K562 (cell line): ENCODE measurements at regions not wholly inside any gene's neighbourhood (a gene's known extent, or its start where the extent isn't known, plus 50 kb on each side); places are given as distances from the start of the nearest gene placed in this dataset.

Experiments
- BCLAF1 ChIP-seq, 2 experiments: fragments of 450-650 bp in 1 of 2; IDR thresholded peaks; 2 replicates each; pipeline ENCODE4 v1.6.1; 2011 to 2017; ENCODE audit warnings: low read depth in 2 of 2, antibody characterized with exemption in 1 of 2, borderline replicate concordance in 1 of 2, low read length in 1 of 2, mild to moderate bottlenecking in 1 of 2, mixed read lengths in 1 of 2; ENCODE audit not compliant: control insufficient read depth in 1 of 2
- CEBPB ChIP-seq: fragments of 450-650 bp; IDR thresholded peaks from 2 replicates; pipeline ENCODE4 v1.6.1; 2016; ENCODE audit warnings: missing genetic modification characterization, missing compliant biosample characterization
- CHD4 ChIP-seq: fragments of 200-600 bp; sonication (generic); IDR thresholded peaks from 3 replicates; pipeline ENCODE4 v1.6.1; 2012; ENCODE audit warnings: low read depth, mild to moderate bottlenecking, mixed read lengths, low read length, inconsistent platforms; ENCODE audit not compliant: insufficient read depth, insufficient replicate concordance, poor library complexity, severe bottlenecking
- ESRRA ChIP-seq: fragments of 450-650 bp; IDR thresholded peaks from 2 replicates; pipeline ENCODE4 v1.6.1; 2014; ENCODE audit warnings: low read depth, mild to moderate bottlenecking, moderate library complexity, borderline replicate concordance
- FOXK2 ChIP-seq, 2 experiments: fragments of 450-650 bp; IDR thresholded peaks in 1 of 2; conservative IDR thresholded peaks in 1 of 2; 2 replicates each; pipeline ENCODE4 v1.6.1; 2016; ENCODE audit warnings: low read depth in 2 of 2, mild to moderate bottlenecking in 1 of 2
- FOXP1 ChIP-seq: sonication (generic); formaldehyde crosslinking; IDR thresholded peaks from 2 replicates; pipeline ENCODE4 v1.8.0; 2022; ENCODE audit warnings: mild to moderate bottlenecking, missing genetic modification reagents
- HDAC2 ChIP-seq: fragments of 450-650 bp; IDR thresholded peaks from 2 replicates; pipeline ENCODE4 v1.6.1; 2016; ENCODE audit warnings: mild to moderate bottlenecking
- HMGN3 ChIP-seq: IDR thresholded peaks from 2 replicates; pipeline ENCODE4 v1.6.1; 2011; ENCODE audit warnings: borderline replicate concordance, low read depth, mild to moderate bottlenecking, mixed read lengths, low read length; ENCODE audit not compliant: insufficient read length; ENCODE audit errors: extremely low read depth
- NR4A1 ChIP-seq, 2 experiments: fragments of 250-450 bp in 1 of 2; fragments of 450-650 bp in 1 of 2; sonication (Bioruptor Pico) in 1 of 2; IDR thresholded peaks; 2 replicates each; pipeline versions ENCODE4 v1.4.0 to v1.6.1; 2016 to 2020; ENCODE audit warnings: mild to moderate bottlenecking in 2 of 2, missing compliant biosample characterization in 1 of 2, missing genetic modification characterization in 1 of 2, moderate library complexity in 1 of 2
- PRPF4 ChIP-seq: fragments of 200-400 bp; formaldehyde crosslinking; IDR thresholded peaks from one replicate; pipeline ENCODE4 v1.6.1; 2017; ENCODE audit warnings: low read length, low read depth, mild to moderate bottlenecking; ENCODE audit not compliant: insufficient read depth, poor library complexity, severe bottlenecking
- RBM14 ChIP-seq: fragments of 200-400 bp; formaldehyde crosslinking; IDR thresholded peaks from 2 replicates; pipeline ENCODE4 v1.6.1; 2018; ENCODE audit warnings: low read depth, mild to moderate bottlenecking, low read length, moderate library complexity, borderline replicate concordance; ENCODE audit not compliant: insufficient read depth
- RBM15 ChIP-seq: fragments of 200-400 bp; formaldehyde crosslinking; IDR thresholded peaks from 2 replicates; pipeline ENCODE4 v1.6.1; 2018; ENCODE audit warnings: mild to moderate bottlenecking, low read length, moderate library complexity; ENCODE audit not compliant: insufficient read depth
- RBM25 ChIP-seq: fragments of 200-400 bp; formaldehyde crosslinking; IDR thresholded peaks from 2 replicates; pipeline ENCODE4 v1.6.1; 2018; ENCODE audit warnings: low read length, low read depth, moderate library complexity; ENCODE audit not compliant: severe bottlenecking
- RNF219 ChIP-seq: fragments of 250-450 bp; sonication (Bioruptor Pico); IDR thresholded peaks from 2 replicates; pipeline ENCODE4 v1.5.0; 2022; ENCODE audit warnings: mild to moderate bottlenecking
- SMAD1 ChIP-seq: fragments of 150-350 bp; IDR thresholded peaks from 2 replicates; pipeline ENCODE4 v1.6.1; 2014; ENCODE audit warnings: low read length, low read depth; ENCODE audit not compliant: partially characterized antibody
- SP1 ChIP-seq: sonication (generic); formaldehyde crosslinking; IDR thresholded peaks from 2 replicates; pipeline ENCODE4 v1.8.1; 2022; ENCODE audit warnings: mild to moderate bottlenecking, missing genetic modification reagents
- SRSF7 ChIP-seq: fragments of 200-400 bp; formaldehyde crosslinking; optimal IDR thresholded peaks from 2 replicates; pipeline ENCODE3; 2017; ENCODE audit warnings: mild to moderate bottlenecking, low read depth, low read length
- TBP ChIP-seq: optimal IDR thresholded peaks from 2 replicates; pipeline ENCODE3; 2011; ENCODE audit warnings: low read depth, low read length, improper control_type of control experiment
- TGIF2 ChIP-seq: sonication (generic); formaldehyde crosslinking; IDR thresholded peaks from 2 replicates; pipeline ENCODE4 v1.8.1; 2022; ENCODE audit warnings: mild to moderate bottlenecking, missing genetic modification reagents, moderate library complexity
- THRAP3 ChIP-seq: fragments of 450-650 bp; IDR thresholded peaks from 2 replicates; pipeline ENCODE4 v1.6.1; 2016; ENCODE audit warnings: mild to moderate bottlenecking, inconsistent platforms, borderline replicate concordance
- ZNF696 ChIP-seq: fragments of 250-450 bp; sonication (Bioruptor Pico); conservative IDR thresholded peaks from 2 replicates; pipeline ENCODE4 v1.4.0; 2020; ENCODE audit warnings: mild to moderate bottlenecking, moderate library complexity

GRCh38 chr16:85555719-85556455 lies 57.2 kb upstream of the GSE1 start (continued):
- TF ChIP-seq SRSF7: no peak
- TF ChIP-seq BCLAF1 (IDR thresholded peaks at IDR 0.05; ENCODE audit: borderline replicate concordance in 1 of 2, control insufficient read depth in 1 of 2, low read depth in 2 of 2, low read length in 1 of 2): 0 out of 4 replicates have a peak, but pooled peaks of 1 of the 2 experiments have one; percentile 59
- no peak for TF ChIP-seq NR4A1 (CRISPR knock-in tag; IDR thresholded peaks at IDR 0.05)
- TF ChIP-seq NR4A1 (tag; IDR thresholded peaks at IDR 0.05): no peak
- no peak for TF ChIP-seq RBM25
- no peak for TF ChIP-seq ESRRA
- no peak for TF ChIP-seq CHD4
- no peak for TF ChIP-seq FOXP1
- no peak for TF ChIP-seq RBM15
- no peak for TF ChIP-seq HMGN3
- TF ChIP-seq TGIF2 (CRISPR knock-in tag): no peak
- 0 out of 4 replicates have a peak, but pooled peaks of 1 of the 2 experiments have one; percentile 29 for TF ChIP-seq FOXK2 (conservative IDR thresholded peaks at IDR 0.05 in 1 of 2, IDR thresholded peaks at IDR 0.05 in 1 of 2; ENCODE audit: low read depth in 2 of 2)
- TF ChIP-seq ZNF696 (CRISPR knock-in tag): no peak
- TF ChIP-seq CEBPB (tag): peak; percentile 37; the same call in 1 of the 2 replicates
- no peak for TF ChIP-seq RNF219 (CRISPR knock-in tag)
- 0 out of 2 replicates have a peak, but pooled peaks have one; percentile 27 for TF ChIP-seq SP1 (CRISPR knock-in tag)
- no peak for TF ChIP-seq THRAP3
- no peak for TF ChIP-seq PRPF4
- TF ChIP-seq RBM14: no peak
- TF ChIP-seq HDAC2: peak; percentile 29
- peak; percentile 67 for TF ChIP-seq SMAD1
- TF ChIP-seq TBP: peak; percentile 70
